ENCODE measurements at regions not wholly inside any gene's neighbourhood (a gene's known extent, or its start where the extent isn't known, plus 50 kb on each side); places are given as distances from the start of the nearest gene placed in this dataset.
"Not testable (repeated sequence)": the region's sequence is repeated elsewhere in the genome, so short reads cannot be mapped to it uniquely, and the experiment has no call there.

DNA sequence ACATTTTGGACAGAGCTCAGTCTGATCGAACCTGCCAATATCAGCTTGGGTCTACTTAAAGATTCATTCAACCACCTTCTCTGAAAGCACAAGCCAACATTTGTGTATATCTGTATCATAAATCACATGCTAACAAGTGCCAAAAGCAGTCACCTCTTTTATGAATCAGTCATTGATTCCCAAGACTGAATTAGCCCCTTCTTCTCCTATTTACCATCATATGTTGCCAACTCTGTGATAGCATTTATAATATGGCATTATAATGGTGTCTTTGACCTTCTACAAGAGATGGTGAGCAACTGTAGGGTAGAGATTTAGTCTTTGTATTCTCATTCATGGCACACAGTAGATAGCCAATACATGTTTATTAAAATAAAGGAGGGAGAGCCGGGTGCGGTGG lies 61.4 kb downstream of the DDX53 start:
- Histone ChIP-seq H3K27me3 (no peaks in the 10 kb centered on the region), H3K9me3 (no peaks in the 10 kb centered on the region), H3K27ac (no peak overlapping the region), H3K36me3 (no peaks in the 10 kb centered on the region), H3K4me1 (no peaks in the 10 kb centered on the region), H3K4me3 (no peak overlapping the region)
- in situ Hi-C loops (cut with MboI; ENCODE audit: low pct_ligation_motif_present in 1 of 4, low pct_unique_long_range_greater_than_20kb in 1 of 4, low sequenced_read_pairs in 3 of 4) (no loop called here), intact Hi-C loops (cut with DNase I; ENCODE audit: low total_unique reads) (no loop called here)
- DNase-seq = no peak
- TF ChIP-seq EP300 (IDR thresholded peaks at IDR 0.05; ENCODE audit: low read depth) (no peak), POLR2A (IDR thresholded peaks at IDR 0.05) (no peak), POLR2AphosphoS5 (IDR thresholded peaks at IDR 0.05) (no peak)
- TF ChIP-seq, protein P1, sequence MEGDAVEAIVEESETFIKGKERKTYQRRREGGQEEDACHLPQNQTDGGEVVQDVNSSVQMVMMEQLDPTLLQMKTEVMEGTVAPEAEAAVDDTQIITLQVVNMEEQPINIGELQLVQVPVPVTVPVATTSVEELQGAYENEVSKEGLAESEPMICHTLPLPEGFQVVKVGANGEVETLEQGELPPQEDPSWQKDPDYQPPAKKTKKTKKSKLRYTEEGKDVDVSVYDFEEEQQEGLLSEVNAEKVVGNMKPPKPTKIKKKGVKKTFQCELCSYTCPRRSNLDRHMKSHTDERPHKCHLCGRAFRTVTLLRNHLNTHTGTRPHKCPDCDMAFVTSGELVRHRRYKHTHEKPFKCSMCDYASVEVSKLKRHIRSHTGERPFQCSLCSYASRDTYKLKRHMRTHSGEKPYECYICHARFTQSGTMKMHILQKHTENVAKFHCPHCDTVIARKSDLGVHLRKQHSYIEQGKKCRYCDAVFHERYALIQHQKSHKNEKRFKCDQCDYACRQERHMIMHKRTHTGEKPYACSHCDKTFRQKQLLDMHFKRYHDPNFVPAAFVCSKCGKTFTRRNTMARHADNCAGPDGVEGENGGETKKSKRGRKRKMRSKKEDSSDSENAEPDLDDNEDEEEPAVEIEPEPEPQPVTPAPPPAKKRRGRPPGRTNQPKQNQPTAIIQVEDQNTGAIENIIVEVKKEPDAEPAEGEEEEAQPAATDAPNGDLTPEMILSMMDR (IDR thresholded peaks at IDR 0.05) = no peak
- WGBS, 2 donors (ENCODE audit: low coverage in 1 of 2) = 87% methylated on average over 3 of the region's 3 CpGs; no CpG with 5 or more reads in 1 of the 2 donors

DNA sequence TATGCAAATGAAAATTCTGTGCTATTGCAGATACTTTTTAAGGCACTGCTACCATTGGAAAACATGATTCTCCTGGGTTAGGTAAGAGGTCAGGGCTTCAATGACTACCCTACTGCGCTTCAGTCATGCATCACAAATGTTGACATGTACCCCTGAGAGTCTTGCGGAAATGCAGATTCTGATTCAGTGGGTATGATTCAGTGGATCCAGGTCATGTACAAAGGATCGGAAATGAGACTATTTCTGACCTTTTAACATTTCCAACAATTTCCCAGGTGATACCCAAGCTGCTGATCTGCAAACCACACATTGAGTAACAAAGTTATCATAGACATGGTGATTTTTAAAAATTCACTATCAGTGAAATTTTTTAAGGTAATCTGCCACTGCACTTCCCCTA lies 62.6 kb downstream of the DDX53 start:
- Histone ChIP-seq H3K27me3 (no peaks in the 10 kb centered on the region), H3K4me3 (no peak overlapping the region), H3K36me3 (no peaks in the 10 kb centered on the region), H3K27ac (no peak overlapping the region), H3K9me3 (no peaks in the 10 kb centered on the region), H3K4me1 (no peaks in the 10 kb centered on the region)
- 86% methylated on average over 3 of the region's 3 CpGs; no CpG with 5 or more reads in 1 of the 2 donors for WGBS, 2 donors (ENCODE audit: low coverage in 1 of 2)
- no peak for DNase-seq
- intact Hi-C loops (cut with DNase I; ENCODE audit: low total_unique reads) = no loop called here
- no peak for TF ChIP-seq POLR2AphosphoS5 (IDR thresholded peaks at IDR 0.05)
- TF ChIP-seq POLR2A (IDR thresholded peaks at IDR 0.05) = no peak
- no peak for TF ChIP-seq EP300 (IDR thresholded peaks at IDR 0.05; ENCODE audit: low read depth)
- TF ChIP-seq, protein P1 (IDR thresholded peaks at IDR 0.05) = no peak
- in situ Hi-C loops (cut with MboI; ENCODE audit: low pct_ligation_motif_present in 1 of 4, low pct_unique_long_range_greater_than_20kb in 1 of 4, low sequenced_read_pairs in 3 of 4) = no loop called here

DNA sequence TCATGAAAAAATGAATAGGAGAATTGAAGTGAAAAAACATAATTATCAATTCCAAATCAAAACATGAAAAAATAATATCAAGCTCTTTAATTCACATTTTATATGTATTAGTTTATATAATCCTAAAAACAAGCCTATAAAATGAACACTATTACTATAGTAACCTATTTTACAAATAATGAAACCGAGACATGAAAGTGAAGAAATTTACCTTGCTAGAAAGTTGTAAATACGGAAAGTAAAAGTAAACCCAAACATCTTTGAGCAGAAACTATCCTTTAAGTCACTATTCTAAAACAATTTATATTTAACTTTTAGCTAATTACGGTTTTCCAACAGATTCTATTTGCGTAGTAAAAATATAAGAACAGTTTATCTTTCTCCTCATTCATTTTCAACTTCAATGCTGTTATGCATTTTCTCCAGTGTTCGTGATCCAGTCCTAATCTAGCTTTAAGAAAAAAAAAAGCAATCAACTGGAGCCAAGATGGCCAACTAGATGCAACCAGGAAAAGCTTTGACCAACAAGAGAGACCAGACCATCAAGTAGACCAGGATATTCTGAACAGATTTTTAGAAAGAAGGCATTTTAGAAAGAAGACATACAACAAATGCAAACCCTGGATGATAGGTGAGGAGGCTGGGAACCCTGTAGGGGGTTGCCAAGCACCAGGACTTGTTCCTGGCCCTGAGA lies 67.0 kb downstream of the DDX53 start:
- no peak overlapping the region for H3K4me3 ChIP-seq
- no peak for TF ChIP-seq POLR2AphosphoS5 (IDR thresholded peaks at IDR 0.05)
- TF ChIP-seq EP300 (IDR thresholded peaks at IDR 0.05; ENCODE audit: low read depth) = no peak
- TF ChIP-seq, protein P1 (IDR thresholded peaks at IDR 0.05) = no peak
- no peak for TF ChIP-seq POLR2A (IDR thresholded peaks at IDR 0.05)
- H3K27ac ChIP-seq = no peak overlapping the region
- in situ Hi-C loops (cut with MboI; ENCODE audit: low pct_ligation_motif_present in 1 of 4, low pct_unique_long_range_greater_than_20kb in 1 of 4, low sequenced_read_pairs in 3 of 4) (no loop called here), intact Hi-C loops (cut with DNase I; ENCODE audit: low total_unique reads) (no loop called here)
- no peaks in the 10 kb centered on the region for H3K36me3 ChIP-seq
- no peak for DNase-seq
- 66 to 74% methylated on average over 5 of the region's 5 CpGs for WGBS, 2 donors (ENCODE audit: low coverage in 1 of 2)
- no peaks in the 10 kb centered on the region for H3K9me3 ChIP-seq
- no peaks in the 10 kb centered on the region for H3K27me3 ChIP-seq
- H3K4me1 ChIP-seq = no peaks in the 10 kb centered on the region

DNA sequence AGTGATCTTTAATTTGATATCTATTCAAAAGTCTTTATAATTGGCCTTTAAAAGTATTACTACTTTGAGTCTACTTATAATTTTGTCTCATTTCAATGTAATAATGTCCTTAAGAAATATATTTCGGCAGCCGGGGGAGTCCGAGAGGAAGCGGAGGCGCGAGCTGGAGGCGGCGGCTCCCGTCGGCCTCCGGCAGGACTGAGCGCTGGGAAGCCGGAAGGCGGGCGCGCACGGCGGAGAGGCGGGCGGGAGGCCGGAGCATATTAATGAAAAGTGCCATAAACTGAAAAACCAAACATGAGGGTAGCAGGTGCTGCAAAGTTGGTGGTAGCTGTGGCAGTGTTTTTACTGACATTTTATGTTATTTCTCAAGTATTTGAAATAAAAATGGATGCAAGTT lies 75.7 kb downstream of the DDX53 start:
- WGBS, 2 donors (ENCODE audit: low coverage in 1 of 2) = 76 to 95% methylated on average over 6 to 21 of the region's 21 CpGs
- in situ Hi-C loops (cut with MboI; ENCODE audit: low pct_ligation_motif_present in 1 of 4, low pct_unique_long_range_greater_than_20kb in 1 of 4, low sequenced_read_pairs in 3 of 4) = not testable (repeated sequence)

DNA sequence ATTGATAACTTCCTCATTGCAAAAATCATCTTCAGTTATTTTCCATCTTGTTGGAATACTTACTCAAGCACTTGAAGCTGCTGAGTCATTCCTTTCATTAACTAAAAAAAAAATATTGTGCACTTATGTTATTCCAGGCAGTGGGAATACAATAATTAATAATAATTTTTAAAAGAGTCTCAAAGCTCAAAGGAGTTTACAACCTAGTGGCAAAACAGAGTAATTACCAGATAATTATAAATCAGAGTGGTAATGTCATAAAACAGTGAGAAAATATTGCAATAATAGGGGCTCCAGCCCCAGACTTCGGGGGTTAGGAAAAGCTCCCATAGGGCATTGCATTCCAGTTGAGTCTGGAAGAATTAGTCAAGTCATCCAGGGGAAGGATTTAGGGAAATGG lies 79.6 kb downstream of the DDX53 start:
- no peaks in the 10 kb centered on the region for H3K9me3 ChIP-seq
- no peak for TF ChIP-seq POLR2AphosphoS5 (IDR thresholded peaks at IDR 0.05)
- TF ChIP-seq EP300 (IDR thresholded peaks at IDR 0.05; ENCODE audit: low read depth) = no peak
- no peak for TF ChIP-seq POLR2A (IDR thresholded peaks at IDR 0.05)
- TF ChIP-seq, protein P1 (IDR thresholded peaks at IDR 0.05) = peak in 1 of 5 experiments; percentile 13
- no peaks in the 10 kb centered on the region for H3K4me1 ChIP-seq
- H3K36me3 ChIP-seq = no peaks in the 10 kb centered on the region
- WGBS, 2 donors (ENCODE audit: low coverage in 1 of 2) = 86 to 100% methylated on average over 1 of the region's 1 CpG
- in situ Hi-C loops (cut with MboI; ENCODE audit: low pct_ligation_motif_present in 1 of 4, low pct_unique_long_range_greater_than_20kb in 1 of 4, low sequenced_read_pairs in 3 of 4) = no loop called here
- H3K27ac ChIP-seq = no peak overlapping the region
- no peak overlapping the region for H3K4me3 ChIP-seq
- no peaks in the 10 kb centered on the region for H3K27me3 ChIP-seq
- intact Hi-C loops (cut with DNase I; ENCODE audit: low total_unique reads) = no loop called here
- no peak for DNase-seq

More for the DNA sequence above, 75.7 kb downstream of the DDX53 start:
- H3K9me3 ChIP-seq; H3K36me3 ChIP-seq; H3K27ac ChIP-seq; H3K27me3 ChIP-seq; DNase-seq; H3K4me1 ChIP-seq; H3K4me3 ChIP-seq; intact Hi-C loops (cut with DNase I; ENCODE audit: low total_unique reads): not testable (repeated sequence)
